GM04504 (cell line): ENCODE measurements at regions not wholly inside any gene's neighbourhood (a gene's known extent, or its start where the extent isn't known, plus 50 kb on each side); places are given as distances from the start of the nearest gene placed in this dataset.

Experiments used
- DNase-seq: peaks from one replicate; pipeline ENCODE4 v3.0.0-alpha.2; 2012; ENCODE audit warnings: low read depth

DNA sequence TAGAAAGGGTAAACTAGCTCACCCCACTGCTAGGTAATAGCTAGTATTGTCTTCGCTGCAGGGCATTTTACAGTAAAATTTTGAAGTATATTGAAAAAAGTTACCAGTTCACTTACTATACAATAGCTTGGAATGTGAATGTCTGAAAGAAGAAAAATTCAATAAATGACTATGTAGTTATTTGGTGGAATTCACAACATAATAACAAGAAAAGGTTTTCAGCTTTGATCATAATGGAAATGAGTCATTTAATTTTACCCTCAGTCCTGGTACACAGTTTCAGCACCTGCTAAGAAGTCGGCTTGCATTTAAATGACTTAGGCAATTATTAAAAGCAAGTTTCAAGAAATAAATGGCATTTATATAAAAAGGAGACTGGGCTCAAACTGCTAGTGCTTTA, 90.4 kb downstream of the NUP35 start:
- DNase-seq, result no peak

DNA sequence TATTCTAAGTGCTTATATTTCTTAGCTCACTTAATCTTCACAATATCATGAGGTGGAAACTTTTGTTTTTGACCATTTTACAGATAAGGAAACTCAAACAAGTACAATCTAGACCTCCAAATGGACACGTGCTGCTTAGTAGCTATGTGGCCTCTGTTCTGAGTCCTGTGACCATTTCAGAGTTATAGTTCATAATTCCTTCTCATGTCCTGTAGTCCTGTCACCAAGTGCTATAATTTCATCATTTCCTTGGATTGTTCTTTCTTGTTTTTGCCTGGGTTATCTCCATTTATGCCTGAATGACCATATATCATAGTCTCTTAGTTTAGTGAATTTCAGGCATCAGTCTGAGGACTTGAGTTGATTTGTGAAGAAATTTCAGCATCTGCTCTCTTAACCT, 91.7 kb downstream of the NUP35 start:
- DNase-seq, result no peak

DNA sequence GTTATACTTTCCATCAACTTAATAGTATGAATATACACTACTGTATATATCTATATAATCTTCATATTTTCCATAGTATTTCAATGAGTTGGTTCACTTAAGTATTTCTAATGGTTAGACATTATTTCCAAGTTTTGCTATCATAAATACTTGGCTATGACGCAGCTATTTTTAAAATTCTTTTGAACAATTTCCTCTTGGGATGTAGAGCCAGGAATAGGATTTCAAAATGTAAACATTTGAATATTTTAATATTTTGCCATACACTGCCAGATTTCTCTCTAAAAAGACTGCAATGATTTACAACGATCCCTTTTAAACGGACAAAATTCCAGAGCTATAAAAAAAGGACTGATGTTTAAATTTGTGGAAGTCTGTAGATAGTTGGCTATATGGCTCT, 95.6 kb downstream of the NUP35 start:
- DNase-seq, result no peak

DNA sequence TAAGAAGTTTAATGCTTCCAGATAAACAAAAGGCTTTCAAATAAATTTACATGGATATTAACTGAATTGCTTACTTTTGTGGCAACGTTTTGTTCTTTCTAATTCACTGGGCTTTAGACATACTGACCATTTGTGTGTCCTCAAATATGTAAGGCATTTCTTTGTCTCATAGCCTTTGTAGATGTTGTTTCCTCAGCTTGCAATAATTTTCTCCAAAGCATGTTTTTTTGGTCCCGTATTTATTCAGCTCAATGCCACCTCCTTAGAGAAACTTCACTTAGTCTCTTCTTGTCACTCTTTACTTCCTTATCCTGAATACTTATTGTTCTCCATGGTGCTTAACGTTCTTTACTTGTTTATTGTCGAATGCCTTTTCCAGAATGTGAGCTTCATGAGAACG, 98.5 kb downstream of the NUP35 start:
- no peak for DNase-seq

DNA sequence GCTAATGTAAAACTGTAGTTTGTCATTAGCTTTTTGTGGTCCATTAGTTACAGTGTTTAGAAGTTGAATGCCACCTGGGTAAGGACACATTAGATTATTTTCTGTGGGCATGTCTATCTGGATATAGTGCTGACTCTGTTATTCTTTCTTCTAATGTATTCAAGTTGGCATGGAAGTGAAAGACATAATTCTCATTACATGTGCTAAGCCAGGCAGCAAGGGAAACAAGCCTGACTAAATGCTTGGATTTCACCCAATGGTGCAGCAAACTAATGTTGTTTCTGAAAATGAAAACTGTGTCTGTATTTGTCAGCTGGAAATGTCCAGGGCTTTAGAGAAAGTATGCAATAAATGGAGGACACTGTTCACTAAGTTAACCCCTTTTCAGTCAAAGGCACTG, 100.7 kb downstream of the NUP35 start:
- DNase-seq, result peak; percentile 9

DNA sequence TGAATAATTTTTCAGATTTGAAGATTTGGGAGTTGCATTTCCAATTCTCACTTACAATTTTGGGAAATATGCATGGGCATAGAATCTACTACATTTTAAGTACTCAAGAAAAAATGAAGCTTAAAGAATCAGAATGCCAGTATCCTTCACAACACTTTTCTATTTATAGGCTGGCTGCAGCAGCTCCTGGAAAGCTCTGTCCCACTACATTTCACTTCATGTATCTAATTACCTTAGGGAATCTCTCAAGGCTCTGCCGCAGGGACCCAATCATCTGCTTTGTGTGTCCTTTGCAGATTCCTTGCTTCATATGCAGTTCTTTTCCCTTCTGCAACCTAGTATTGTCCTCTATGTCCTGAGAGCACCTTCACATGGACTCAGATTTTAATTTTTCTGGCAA, 102.9 kb downstream of the NUP35 start:
- no peak for DNase-seq

DNA sequence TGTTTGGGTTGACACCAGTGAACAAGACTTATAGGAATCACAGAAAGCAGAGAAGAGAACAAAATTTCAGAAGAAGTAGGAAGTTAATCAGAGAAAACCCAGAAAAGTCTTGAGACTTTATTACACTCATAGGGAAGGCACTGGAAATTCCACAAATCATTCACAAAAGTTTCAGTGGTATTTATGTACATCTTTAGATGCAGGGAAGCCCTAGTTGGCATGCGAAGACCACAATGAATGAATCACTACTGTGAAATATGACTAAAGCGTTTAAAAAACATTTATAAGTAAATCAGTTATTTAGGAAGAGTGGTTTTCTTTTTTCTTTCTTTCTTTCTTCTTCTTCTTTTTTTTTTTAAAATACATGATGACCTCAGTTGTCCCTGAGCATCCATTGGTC, 105.1 kb downstream of the NUP35 start:
- peak; percentile 3 for DNase-seq

DNA sequence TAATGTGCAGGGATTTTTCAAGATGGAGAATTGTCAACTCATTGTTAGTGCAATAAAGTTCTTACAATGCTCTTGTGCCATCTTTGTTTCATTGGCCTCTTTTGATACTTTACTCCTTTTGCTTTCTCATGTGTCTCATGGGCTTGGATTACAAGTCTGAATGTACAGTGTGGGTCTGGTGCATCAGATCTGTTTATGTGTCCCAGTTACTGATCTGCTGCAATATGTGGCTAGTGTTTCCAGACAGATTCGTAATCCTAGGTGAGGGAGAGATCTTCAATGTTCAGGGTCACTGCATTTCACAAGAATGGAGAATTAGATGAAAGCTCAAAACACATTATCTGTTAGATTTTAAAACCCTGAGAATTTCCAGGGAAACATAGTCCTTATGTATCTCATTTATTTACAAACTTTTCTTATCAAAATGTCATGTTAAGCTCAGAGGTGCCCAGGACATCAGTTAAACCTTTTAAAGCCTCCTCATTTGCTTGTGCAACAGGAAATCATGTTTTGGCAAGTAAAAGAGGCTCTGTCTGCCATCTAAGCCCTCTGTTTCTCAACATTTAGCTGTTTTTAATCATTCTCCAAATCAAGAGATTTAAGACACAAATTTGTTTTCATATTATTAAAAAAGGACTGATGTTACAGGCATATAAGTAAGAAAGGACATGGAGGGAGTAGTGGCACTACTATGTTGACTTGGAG, 108.1 kb downstream of the NUP35 start:
- no peak for DNase-seq

DNA sequence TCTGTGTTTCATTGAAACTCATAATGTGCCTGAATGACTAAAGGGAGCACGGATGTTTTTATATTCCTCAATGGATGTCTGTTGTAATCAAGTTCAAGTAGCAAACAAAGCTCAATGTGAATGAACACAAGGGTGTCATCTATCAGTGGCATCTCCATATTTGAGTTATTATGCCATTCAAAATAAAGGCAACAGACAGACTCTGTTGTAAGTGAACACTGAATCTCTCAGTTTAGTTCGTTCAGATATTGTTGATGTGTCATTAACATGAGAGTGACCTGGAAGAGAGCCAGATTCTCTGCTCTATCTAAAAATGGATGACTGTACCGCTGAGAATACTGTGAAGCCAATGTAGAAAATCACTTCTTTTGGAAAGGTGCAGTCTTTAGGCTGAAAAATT, 118.7 kb downstream of the NUP35 start:
- DNase-seq, result no peak

DNA sequence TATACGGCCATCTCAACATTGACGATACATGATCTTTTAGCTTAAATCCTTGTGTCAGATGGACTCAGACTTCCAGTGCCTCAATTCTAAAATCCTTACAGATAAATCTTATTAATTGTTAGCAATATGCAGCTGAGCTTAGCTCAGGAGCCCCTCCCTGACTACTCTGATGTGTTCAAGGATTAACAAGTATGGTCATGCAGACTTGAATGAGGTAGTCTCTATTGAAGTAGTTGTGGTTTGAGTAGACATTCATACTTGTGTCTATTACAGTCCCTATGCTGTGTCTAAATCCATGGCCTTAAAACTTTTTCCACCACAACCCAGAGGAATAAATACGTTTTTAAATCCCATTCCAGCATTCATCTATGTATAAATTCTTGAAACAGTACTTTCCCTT, 119.5 kb downstream of the NUP35 start:
- no peak for DNase-seq

DNA sequence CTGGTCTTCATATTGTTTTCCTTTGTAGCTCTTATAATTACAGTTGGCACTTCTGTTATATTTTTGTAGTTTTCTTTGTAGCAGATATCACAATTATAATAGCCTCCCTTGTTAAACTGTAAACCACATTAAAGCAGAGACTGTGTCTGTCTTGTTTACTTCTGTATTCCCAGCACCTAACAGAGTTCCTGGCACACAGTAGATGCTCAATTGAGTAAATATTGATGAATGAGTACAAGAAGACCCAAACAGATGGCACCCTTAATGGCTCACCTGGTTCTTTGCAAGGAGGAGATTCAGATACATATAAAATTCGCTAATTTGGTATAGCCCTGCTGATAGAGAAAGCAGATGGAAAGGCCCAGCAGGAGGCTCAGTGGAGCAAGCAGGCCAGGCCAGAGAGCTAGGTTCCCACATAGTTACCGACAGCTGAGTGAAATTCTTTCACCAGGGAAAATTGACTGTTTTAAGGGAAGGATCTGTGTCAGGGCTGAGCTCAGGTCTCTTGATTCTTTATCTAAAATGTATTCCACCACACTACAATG, 120.1 kb downstream of the NUP35 start:
- DNase-seq, result no peak

DNA sequence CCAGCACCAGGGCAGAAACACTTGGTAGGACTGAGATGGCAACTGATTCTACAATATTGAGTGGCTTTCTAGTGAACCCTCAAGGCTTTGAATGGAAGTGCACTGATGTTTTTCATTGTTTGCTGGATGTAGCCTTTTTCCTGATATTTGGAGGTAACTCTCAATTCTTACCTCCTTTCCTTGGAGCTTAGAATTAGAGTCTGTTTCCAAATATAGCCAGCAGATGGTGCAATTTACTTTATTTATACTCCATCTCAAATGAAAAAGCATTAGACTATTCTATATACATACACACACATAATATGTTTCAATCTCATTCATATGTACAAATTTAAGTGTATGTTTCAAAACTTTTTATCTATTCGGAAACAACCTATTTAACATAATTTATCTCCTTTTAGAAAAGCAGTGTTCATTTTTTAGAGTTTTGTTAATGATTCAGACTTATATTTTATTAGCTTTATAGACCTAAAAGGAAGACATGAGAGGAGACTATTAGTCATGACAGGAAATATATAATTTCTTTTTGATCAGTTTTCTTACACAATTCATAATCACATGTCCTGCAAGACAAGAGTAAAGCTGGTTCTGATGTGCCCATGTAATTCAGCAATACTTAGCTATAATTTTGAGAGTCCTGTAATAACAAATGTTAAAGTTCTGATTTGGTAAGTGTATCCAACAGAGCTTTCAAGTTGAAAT, 124.8 kb downstream of the NUP35 start:
- peak; percentile 3 for DNase-seq

DNA sequence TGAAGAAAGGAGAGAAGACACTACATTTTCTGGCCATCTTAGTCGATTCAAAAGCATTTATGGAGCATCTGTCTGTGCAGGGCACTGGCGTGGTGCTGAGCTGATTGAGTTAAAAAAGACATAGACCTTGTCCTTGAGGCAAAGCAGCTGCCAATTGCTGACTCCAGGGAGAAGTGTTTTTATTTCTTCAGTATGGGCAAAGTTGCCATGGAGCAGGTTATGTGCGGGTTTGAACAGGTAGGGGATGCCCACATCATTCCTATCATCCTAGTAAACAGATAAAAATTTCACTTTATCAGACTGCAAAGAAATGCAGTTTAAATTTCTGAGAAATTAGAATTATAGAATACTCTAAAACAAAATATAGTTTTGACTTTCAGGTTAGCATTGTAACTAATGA, 125.8 kb downstream of the NUP35 start:
- DNase-seq, result no peak

DNA sequence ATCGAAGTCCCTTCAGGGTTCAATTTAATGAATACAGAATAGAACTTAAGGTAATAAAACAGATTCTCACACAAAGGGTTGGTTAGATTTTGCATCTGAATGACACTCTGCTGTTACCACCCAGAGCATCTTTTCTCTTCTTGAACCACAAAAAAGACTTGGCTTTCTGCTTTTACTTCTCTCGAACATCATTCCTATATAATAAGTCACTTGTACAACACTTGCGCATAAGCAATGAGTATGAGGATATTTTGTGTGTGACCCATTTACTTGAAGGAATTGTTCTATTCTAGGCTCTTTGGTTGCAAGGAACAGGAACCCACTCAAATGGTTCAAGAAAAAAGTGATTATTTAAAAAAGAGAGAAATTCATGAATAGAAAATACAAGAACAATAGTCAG, 126.2 kb downstream of the NUP35 start:
- DNase-seq, result no peak

DNA sequence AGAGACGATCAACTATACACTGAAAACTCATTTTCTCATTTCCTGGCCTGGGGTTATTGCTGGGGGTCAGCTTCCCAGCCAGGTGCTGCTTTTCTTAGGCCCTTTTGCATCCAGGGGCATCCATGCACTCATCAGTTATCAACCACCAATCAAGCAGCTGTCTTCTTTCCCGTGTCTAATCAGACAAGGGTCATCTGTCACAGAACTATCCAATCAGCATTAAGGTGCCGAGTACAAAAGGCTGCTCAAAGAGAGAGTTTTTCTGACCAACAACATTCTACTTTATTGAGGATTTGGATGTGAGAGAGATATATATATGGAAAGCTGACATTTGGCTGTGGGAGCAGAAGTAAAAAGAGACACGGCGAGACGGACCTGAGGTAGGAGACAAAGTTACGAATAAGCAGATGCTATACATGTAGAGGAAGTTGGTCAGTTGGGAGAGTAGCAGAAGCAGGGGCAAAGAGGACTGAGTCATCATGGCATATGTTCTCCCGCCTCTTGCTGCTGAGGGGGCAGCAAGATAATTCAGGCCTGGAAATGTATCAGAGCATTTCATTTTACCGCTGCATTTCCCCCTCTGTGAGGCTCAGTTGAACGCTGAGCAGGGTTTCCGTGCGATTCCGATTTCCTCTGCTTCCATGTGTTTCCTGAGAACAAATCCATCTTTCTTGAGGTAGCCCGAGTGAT, 129.3 kb downstream of the NUP35 start:
- DNase-seq, result no peak

DNA sequence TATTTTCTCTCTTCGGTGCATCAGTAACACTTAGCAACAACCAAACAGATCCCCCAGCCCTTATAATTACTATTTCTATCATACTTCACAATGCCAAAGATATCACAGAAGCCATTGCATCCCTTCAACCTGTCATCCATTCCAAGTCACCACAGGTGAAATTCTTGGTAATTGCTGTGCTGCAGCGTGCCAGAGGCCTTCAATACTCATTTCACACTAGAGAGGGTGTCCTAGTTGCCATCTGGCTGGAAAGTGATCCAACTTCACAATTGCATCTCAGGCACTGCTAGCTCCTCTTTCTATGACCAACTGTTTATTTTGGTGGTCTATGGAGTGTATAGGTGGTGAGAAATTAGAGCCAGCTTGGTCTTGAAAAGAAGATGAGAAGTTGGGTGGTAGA, 131.2 kb downstream of the NUP35 start:
- DNase-seq, result no peak

DNA sequence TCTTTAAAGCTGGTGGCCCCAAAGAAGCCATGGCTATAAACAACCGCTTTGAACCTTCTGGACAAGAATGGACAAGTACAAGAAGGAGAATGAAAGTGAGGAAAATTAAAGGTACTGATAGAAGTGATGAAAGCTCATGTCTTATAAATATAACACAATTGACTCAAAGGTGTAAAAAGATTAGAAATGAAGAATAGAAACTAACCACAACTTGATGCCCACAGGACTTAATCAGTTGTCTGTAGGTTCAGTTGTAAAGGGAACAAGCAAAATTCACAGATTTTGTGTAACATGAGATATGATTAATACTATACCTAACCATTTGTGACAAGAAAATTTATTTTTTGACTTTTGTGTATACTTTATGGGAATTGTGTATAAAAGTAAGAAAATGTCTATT, 135.7 kb downstream of the NUP35 start:
- DNase-seq, result no peak

DNA sequence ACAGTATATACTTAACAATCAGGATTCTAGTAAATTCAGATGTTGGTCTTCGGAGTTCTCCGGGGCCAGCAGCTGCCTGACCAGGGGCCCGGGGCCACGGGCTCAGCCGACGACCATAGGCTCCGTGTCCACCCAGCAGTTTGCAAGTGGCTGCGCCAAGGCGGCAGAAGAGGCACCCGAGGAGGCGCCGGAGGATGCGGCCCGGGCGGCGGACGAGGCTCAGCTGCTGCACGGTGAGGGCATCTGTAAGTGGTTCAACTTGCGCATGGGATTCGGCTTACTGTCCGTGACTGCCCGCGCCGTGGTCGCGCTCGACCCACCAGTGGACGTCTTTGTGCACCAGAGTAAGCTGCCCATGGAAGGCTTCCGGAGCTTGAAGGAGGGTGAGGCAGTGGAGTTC, 136.3 kb downstream of the NUP35 start:
- DNase-seq, result no peak

DNA sequence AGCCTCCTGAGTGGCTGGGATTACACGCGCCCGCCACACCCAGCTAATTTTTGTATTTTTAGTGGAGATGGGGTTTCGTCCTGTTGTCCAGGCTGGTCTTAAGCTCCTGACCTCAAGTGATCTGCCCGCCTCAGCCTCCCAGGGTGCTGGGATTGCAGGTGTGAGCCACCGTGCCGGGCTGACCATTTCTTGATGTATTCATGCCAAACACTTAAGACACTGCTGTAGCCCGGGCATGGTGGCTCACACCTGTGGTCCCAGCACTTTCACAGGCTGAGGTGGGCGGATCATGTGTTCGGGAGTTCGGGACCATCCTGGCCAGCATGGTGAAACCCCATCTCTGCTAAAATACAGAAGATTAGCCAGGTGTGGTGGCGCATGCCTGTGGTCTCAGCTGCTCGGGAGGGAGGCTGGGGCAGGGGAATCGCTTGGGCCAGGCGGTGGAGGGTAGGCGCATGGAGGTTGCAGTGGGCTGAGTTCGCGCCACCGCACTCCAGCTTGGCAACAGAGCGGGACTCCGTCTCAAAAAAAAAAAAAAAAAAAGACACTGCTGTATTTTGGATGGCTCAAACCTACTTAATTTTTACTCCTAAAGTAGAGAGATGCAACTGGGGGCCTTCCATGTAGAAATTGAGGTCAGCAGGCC, 140.8 kb downstream of the NUP35 start:
- DNase-seq, result no peak

DNA sequence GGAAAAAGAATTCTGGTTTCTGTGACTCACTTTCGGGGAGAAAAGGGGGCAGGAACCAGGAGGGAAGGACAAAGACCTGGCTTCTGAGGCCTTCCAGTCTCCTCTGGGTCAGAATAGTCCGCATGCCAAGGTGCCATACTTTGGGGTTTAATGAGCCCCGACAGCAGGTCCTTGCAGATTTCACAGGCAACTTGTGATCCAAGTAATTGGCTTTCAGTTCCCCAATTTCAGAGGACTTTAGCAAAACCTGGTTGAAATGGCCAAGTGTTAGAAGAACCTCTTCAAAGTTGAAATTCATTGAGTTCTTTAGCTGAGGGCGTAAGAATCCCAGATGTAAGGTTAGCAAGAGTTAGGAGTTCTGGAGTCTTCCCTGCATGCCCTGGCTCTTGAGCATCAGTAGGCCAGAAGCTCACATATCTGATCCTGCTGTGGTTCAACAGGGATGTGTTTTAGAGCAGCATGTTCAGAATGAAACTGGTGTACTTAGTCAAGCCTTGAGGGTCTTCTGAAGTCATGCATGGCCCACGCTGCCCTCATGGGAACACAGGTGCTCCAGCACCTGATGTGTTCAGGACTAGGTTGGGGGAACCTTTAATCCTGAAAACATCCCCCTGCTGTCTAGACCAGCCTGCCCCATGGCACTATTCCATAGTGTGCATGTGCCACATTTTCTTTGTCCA, 143.0 kb downstream of the NUP35 start:
- DNase-seq, result no peak

DNA sequence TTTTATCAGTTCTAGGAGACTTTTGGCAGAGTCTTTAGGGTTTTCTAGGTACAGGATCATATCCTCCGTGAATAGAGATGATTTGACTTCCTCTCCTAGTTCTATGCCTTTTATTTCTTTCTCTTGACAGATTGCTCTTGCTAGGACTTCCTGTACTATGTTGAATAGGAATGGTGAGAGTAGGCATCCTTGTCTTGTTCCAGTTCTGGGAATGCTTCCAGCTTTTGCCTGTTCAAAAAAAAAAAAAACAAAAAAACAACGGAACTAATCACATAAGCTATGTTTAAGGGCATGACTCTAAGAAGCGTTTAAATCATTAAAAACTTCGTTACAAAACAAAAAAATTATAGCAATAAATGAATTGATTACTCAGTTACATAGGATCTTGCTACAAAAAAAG, 145.7 kb downstream of the NUP35 start:
- no peak for DNase-seq

DNA sequence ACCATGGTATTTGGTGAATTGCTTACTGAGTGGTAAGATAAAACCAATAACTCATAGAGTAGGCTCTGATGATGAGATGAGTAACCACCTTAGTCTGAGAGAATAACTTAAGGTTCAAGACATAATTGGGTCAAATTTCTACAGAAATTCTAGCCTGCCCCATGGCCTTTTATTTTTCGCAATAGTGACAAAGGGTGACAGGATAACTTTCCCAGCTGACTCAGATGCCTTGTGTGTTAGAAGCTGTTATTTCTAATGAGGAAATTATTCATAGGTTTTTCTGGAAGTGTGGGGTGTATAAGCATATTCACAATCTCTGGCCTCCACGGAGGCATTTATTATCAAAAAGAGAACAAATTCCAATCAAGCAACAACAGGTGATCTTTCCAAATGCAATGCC, 159.0 kb downstream of the NUP35 start:
- DNase-seq, result no peak
